ENCODE measurements at regions not wholly inside any gene's neighbourhood (a gene's known extent, or its start where the extent isn't known, plus 50 kb on each side); places are given as distances from the start of the nearest gene placed in this dataset.

DNA sequence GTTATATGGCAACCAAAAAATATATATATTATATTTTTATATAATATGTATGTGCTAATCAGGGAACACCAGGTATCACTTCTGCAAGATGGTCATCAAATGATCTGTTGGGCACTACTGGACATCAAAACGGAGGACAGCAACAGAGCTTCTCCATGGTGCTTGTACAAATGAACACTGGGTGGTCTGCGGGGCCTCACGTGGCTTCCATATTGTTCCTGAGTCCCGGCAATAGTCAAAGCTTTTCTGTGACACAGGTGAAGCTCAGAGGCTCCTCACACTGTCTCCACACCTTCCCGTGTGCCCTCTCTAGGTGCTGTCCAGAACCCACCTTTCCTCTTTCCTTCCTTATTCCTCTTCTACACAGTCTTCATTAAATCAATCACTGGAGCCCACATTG lies 149.9 kb upstream of the PIRT start:
- intact Hi-C loops (cut with DNase I) = no loop called here
- ATAC-seq (ENCODE audit: low FRiP score) (no peak), DNase-seq (no peak)
- Histone ChIP-seq H3K4me1 (ENCODE audit: control insufficient read depth in 1 of 2, insufficient read depth in 2 of 2, low read length in 2 of 2) (no peaks in the 10 kb centered on the region), H3K27me3 (ENCODE audit: control insufficient read depth in 1 of 2, insufficient read depth in 2 of 2, low read length in 1 of 2) (no peaks in the 10 kb centered on the region), H3K27ac (ENCODE audit: low read depth in 1 of 2, low read length in 2 of 2) (no peak overlapping the region), H3K36me3 (ENCODE audit: control insufficient read depth in 1 of 2, insufficient read depth in 2 of 2, low read length in 1 of 2) (no peaks in the 10 kb centered on the region), H3K9me3 (ENCODE audit: control insufficient read depth, low read length) (peaks cover 5% of the 10 kb centered on the region), H3K4me3 (ENCODE audit: low read length in 2 of 2) (no peak overlapping the region)
- 75% methylated on average over 5 of the region's 5 CpGs for WGBS, 2 donors

DNA sequence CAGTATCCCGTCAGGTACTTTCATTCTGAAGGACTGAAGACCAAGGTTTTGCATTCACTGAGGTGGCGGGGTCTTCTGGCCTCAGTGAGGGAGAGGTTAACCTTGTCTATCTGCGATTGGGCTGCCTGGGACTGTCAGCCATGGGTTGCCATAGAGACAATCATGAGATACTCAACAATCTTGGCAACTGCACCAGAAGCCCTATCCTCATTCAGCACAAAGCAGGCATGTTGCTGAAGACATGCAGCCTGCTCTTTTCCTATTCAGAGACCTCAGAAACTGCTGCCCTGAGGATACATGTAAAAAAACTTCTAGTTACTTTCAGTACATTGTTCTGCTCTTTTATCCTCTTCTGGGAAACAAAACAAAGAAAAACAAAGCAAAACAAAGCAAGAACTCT lies 146.3 kb upstream of the PIRT start:
- ATAC-seq (ENCODE audit: low FRiP score) = no peak
- peaks cover 5% of the 10 kb centered on the region for H3K9me3 ChIP-seq (ENCODE audit: control insufficient read depth, low read length)
- H3K4me1 ChIP-seq (ENCODE audit: control insufficient read depth in 1 of 2, insufficient read depth in 2 of 2, low read length in 2 of 2) = no peaks in the 10 kb centered on the region
- H3K36me3 ChIP-seq (ENCODE audit: control insufficient read depth in 1 of 2, insufficient read depth in 2 of 2, low read length in 1 of 2) = no peaks in the 10 kb centered on the region
- no peaks in the 10 kb centered on the region for H3K27me3 ChIP-seq (ENCODE audit: control insufficient read depth in 1 of 2, insufficient read depth in 2 of 2, low read length in 1 of 2)
- WGBS, 2 donors = 62 to 82% methylated on average over 3 of the region's 3 CpGs
- no peak overlapping the region for H3K4me3 ChIP-seq (ENCODE audit: low read length in 2 of 2)
- no peak for DNase-seq
- intact Hi-C loops (cut with DNase I) = no loop called here
- H3K27ac ChIP-seq (ENCODE audit: low read depth in 1 of 2, low read length in 2 of 2) = no peak overlapping the region

DNA sequence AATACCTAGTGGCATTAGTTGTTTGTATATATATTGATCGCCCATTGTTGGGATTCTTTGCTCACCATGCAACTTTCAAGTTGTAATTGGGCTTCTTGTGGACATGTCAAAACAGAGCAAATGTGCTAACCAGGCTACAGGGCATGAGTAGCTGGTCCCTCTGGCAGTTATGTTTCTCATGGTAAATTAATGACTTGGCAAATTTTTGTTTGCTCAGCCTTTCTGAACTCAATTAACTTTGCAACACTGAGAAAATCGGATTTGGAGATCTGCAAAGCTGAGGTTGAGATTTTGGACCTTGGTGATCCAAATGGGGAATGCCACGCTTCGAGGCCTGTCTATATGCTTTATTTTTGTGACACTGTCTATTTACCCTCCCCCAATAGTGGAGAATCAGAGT lies 138.5 kb upstream of the PIRT start:
- Histone ChIP-seq H3K36me3 (ENCODE audit: control insufficient read depth in 1 of 2, insufficient read depth in 2 of 2, low read length in 1 of 2) (no peaks in the 10 kb centered on the region), H3K4me1 (ENCODE audit: control insufficient read depth in 1 of 2, insufficient read depth in 2 of 2, low read length in 2 of 2) (no peaks in the 10 kb centered on the region), H3K27me3 (ENCODE audit: control insufficient read depth in 1 of 2, insufficient read depth in 2 of 2, low read length in 1 of 2) (no peaks in the 10 kb centered on the region), H3K27ac (ENCODE audit: low read depth in 1 of 2, low read length in 2 of 2) (no peak overlapping the region), H3K9me3 (ENCODE audit: control insufficient read depth, low read length) (no peaks in the 10 kb centered on the region), H3K4me3 (ENCODE audit: low read length in 2 of 2) (no peak overlapping the region)
- WGBS, 2 donors = 72 to 75% methylated on average over 4 of the region's 4 CpGs
- intact Hi-C loops (cut with DNase I) = no loop called here
- no peak for DNase-seq
- no peak for ATAC-seq (ENCODE audit: low FRiP score)

DNA sequence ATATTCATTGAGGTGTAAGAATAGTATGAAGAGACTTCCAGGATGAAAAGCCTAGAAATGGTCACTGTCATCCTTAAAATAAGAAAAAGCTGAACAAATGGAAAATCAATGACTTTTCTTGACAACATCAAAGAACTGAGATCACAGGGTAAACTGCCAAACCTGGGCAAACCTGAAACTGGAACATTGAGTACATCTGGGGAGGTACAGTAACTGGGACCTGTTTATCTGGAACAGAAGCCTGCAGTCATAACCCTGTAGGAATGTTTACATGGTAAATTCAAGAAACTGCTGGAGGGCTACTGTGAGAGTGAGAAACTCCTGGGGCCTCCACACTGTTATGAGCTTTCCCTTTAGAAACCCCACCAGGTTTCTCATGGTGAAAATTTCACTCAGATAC lies 130.1 kb upstream of the PIRT start:
- Histone ChIP-seq H3K27ac (ENCODE audit: low read depth in 1 of 2, low read length in 2 of 2) (no peak overlapping the region), H3K27me3 (ENCODE audit: control insufficient read depth in 1 of 2, insufficient read depth in 2 of 2, low read length in 1 of 2) (no peaks in the 10 kb centered on the region), H3K36me3 (ENCODE audit: control insufficient read depth in 1 of 2, insufficient read depth in 2 of 2, low read length in 1 of 2) (no peaks in the 10 kb centered on the region), H3K4me3 (ENCODE audit: low read length in 2 of 2) (no peak overlapping the region), H3K9me3 (ENCODE audit: control insufficient read depth, low read length) (no peaks in the 10 kb centered on the region), H3K4me1 (ENCODE audit: control insufficient read depth in 1 of 2, insufficient read depth in 2 of 2, low read length in 2 of 2) (no peaks in the 10 kb centered on the region)
- no peak for DNase-seq
- ATAC-seq (ENCODE audit: low FRiP score) = no peak
- intact Hi-C loops (cut with DNase I) = loop anchor here in 1 of 2 donors (5.0 kb wide), 1 partner anchor 174 kb away; no protein-coding TSS in a partner anchor

DNA sequence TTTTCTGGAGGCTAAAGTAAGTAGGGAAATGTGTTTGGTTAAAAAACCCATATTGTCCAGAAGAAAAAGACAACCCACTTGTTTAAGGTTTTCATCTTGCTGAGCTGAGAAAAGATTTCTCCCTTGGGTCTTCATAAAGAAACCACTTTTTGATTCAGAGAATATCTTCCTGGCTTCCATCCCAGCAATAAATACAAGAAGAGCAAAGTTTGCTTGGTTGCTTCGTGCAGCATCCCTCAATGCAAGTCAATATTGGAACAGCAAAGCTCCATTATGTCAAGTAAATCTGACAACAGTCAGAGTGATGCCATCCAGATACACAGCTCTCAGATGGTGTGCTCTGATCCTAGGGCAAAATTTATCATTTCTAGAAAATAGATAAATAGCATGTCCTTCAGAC lies 118.9 kb upstream of the PIRT start:
- H3K27ac ChIP-seq (ENCODE audit: low read depth in 1 of 2, low read length in 2 of 2) = no peak overlapping the region
- no peaks in the 10 kb centered on the region for H3K36me3 ChIP-seq (ENCODE audit: control insufficient read depth in 1 of 2, insufficient read depth in 2 of 2, low read length in 1 of 2)
- no peak for DNase-seq
- no peak for ATAC-seq (ENCODE audit: low FRiP score)
- no peaks in the 10 kb centered on the region for H3K4me1 ChIP-seq (ENCODE audit: control insufficient read depth in 1 of 2, insufficient read depth in 2 of 2, low read length in 2 of 2)
- H3K4me3 ChIP-seq (ENCODE audit: low read length in 2 of 2) = no peak overlapping the region
- 44 to 45% methylated on average over 1 of the region's 1 CpG for WGBS, 2 donors
- H3K9me3 ChIP-seq (ENCODE audit: control insufficient read depth, low read length) = peaks cover 2% of the 10 kb centered on the region
- intact Hi-C loops (cut with DNase I) = no loop called here
- H3K27me3 ChIP-seq (ENCODE audit: control insufficient read depth in 1 of 2, insufficient read depth in 2 of 2, low read length in 1 of 2) = no peaks in the 10 kb centered on the region

DNA sequence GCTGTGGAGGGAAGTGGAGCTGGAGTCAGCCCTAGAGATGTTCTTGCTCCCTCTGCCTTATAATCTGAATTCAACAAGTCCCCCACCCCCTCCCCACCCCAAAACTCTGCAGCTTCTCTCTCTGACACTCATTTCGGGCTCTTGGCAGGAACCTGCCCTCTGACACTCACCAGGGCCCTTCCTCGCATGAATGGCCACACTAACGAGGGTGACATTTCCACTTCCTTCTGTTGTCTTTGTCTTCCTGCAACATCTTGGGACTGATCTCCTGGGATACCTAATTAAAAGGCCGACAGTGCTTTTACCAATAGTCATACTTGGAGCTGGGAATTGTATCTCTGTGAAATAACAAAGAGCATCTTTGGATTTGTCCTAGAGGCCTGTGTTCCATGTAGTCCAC lies 106.9 kb upstream of the PIRT start:
- WGBS, 2 donors = 35 to 44% methylated on average over 4 of the region's 4 CpGs
- Histone ChIP-seq H3K36me3 (ENCODE audit: control insufficient read depth in 1 of 2, insufficient read depth in 2 of 2, low read length in 1 of 2) (no peaks in the 10 kb centered on the region), H3K27ac (ENCODE audit: low read depth in 1 of 2, low read length in 2 of 2) (no peak overlapping the region), H3K4me3 (ENCODE audit: low read length in 2 of 2) (no peak overlapping the region), H3K27me3 (ENCODE audit: control insufficient read depth in 1 of 2, insufficient read depth in 2 of 2, low read length in 1 of 2) (no peaks in the 10 kb centered on the region), H3K9me3 (ENCODE audit: control insufficient read depth, low read length) (no peaks in the 10 kb centered on the region), H3K4me1 (ENCODE audit: control insufficient read depth in 1 of 2, insufficient read depth in 2 of 2, low read length in 2 of 2) (no peaks in the 10 kb centered on the region)
- DNase-seq = no peak
- intact Hi-C loops (cut with DNase I) = no loop called here
- no peak for ATAC-seq (ENCODE audit: low FRiP score)

DNA sequence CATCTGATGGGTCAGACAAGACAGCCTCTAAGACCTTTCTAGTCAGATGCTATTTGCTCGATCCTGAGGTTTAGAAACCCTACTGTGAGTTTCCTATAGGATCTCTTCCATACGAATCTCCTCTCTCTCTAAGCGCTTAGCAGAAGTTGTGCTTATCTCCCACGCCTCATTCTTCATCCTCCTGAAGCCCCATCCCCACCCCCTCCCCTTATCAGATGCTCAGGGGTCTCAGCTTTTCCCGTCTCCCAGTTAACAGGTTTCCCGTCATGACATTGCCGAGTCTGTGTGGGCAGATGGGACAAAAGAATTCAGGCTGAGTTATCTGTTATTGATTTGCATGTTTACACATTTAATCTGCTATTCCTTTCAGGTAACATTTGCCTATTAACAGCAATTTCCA lies 99.0 kb upstream of the PIRT start:
- WGBS, 2 donors = 50 to 56% methylated on average over 7 of the region's 7 CpGs
- no peak overlapping the region for H3K4me3 ChIP-seq (ENCODE audit: low read length in 2 of 2)
- H3K27me3 ChIP-seq (ENCODE audit: control insufficient read depth in 1 of 2, insufficient read depth in 2 of 2, low read length in 1 of 2) = peaks cover 0 to 4% of the 10 kb centered on the region in 2 donors
- no peaks in the 10 kb centered on the region for H3K36me3 ChIP-seq (ENCODE audit: control insufficient read depth in 1 of 2, insufficient read depth in 2 of 2, low read length in 1 of 2)
- intact Hi-C loops (cut with DNase I) = no loop called here
- no peaks in the 10 kb centered on the region for H3K4me1 ChIP-seq (ENCODE audit: control insufficient read depth in 1 of 2, insufficient read depth in 2 of 2, low read length in 2 of 2)
- no peak for ATAC-seq (ENCODE audit: low FRiP score)
- H3K27ac ChIP-seq (ENCODE audit: low read depth in 1 of 2, low read length in 2 of 2) = no peak overlapping the region
- no peaks in the 10 kb centered on the region for H3K9me3 ChIP-seq (ENCODE audit: control insufficient read depth, low read length)
- no peak for DNase-seq

DNA sequence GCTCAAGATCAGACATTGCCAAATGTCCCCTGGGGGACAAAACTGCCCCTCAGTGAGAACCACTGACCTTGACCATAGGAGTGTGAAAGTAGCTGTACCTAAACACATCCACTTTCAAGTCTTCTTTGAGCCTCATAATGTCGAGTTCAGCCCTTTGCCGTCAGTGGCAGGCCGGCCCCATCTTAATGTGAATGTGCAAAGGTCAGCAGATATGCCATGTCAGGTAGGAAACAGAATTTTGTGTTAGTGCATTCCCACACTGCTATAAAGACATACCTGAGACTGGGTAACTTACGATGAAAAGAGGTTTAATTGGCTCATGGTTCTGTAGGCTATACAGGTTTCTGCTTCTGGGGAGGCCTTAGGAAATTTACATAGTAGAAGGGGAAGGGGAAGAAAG lies 95.1 kb upstream of the PIRT start:
- Histone ChIP-seq H3K36me3 (ENCODE audit: control insufficient read depth in 1 of 2, insufficient read depth in 2 of 2, low read length in 1 of 2) (no peaks in the 10 kb centered on the region), H3K27me3 (ENCODE audit: control insufficient read depth in 1 of 2, insufficient read depth in 2 of 2, low read length in 1 of 2) (peaks cover 0 to 4% of the 10 kb centered on the region in 2 donors), H3K27ac (ENCODE audit: low read depth in 1 of 2, low read length in 2 of 2) (no peak overlapping the region), H3K9me3 (ENCODE audit: control insufficient read depth, low read length) (no peaks in the 10 kb centered on the region), H3K4me3 (ENCODE audit: low read length in 2 of 2) (no peak overlapping the region), H3K4me1 (ENCODE audit: control insufficient read depth in 1 of 2, insufficient read depth in 2 of 2, low read length in 2 of 2) (no peaks in the 10 kb centered on the region)
- intact Hi-C loops (cut with DNase I) = no loop called here
- 84 to 87% methylated on average over 4 of the region's 4 CpGs for WGBS, 2 donors
- ATAC-seq (ENCODE audit: low FRiP score) (no peak), DNase-seq (no peak)

DNA sequence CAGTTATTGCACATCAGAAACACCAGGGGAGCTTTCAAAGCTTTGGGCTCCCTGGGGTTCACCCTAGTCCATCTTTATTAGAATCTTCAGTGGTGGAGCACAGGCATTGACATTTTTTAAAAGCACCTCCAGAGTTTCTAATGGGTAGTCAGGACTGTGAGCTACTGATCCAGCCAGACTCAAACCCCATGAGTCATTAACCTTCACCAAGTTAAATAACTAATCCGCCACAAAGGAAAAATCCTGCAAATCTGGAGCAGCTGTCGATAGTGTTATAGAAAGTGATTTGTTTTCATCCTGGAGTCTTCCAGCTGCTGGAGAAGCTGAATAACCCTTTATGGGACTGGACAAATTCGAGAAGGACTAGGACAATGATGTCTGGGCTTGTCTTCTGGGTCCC lies 93.2 kb upstream of the PIRT start:
- intact Hi-C loops (cut with DNase I) = no loop called here

More for the DNA sequence above, 93.2 kb upstream of the PIRT start:
- no peak for DNase-seq
- Histone ChIP-seq H3K4me1 (ENCODE audit: control insufficient read depth in 1 of 2, insufficient read depth in 2 of 2, low read length in 2 of 2) (no peaks in the 10 kb centered on the region), H3K27me3 (ENCODE audit: control insufficient read depth in 1 of 2, insufficient read depth in 2 of 2, low read length in 1 of 2) (peaks cover 0 to 4% of the 10 kb centered on the region in 2 donors), H3K4me3 (ENCODE audit: low read length in 2 of 2) (no peak overlapping the region), H3K27ac (ENCODE audit: low read depth in 1 of 2, low read length in 2 of 2) (no peak overlapping the region), H3K36me3 (ENCODE audit: control insufficient read depth in 1 of 2, insufficient read depth in 2 of 2, low read length in 1 of 2) (no peaks in the 10 kb centered on the region), H3K9me3 (ENCODE audit: control insufficient read depth, low read length) (no peaks in the 10 kb centered on the region)
- no peak for ATAC-seq (ENCODE audit: low FRiP score)
- WGBS, 2 donors = 55 to 59% methylated on average over 3 of the region's 3 CpGs
